ENCODE measurements at regions not wholly inside any gene's neighbourhood (a gene's known extent, or its start where the extent isn't known, plus 50 kb on each side); places are given as distances from the start of the nearest gene placed in this dataset.

DNA sequence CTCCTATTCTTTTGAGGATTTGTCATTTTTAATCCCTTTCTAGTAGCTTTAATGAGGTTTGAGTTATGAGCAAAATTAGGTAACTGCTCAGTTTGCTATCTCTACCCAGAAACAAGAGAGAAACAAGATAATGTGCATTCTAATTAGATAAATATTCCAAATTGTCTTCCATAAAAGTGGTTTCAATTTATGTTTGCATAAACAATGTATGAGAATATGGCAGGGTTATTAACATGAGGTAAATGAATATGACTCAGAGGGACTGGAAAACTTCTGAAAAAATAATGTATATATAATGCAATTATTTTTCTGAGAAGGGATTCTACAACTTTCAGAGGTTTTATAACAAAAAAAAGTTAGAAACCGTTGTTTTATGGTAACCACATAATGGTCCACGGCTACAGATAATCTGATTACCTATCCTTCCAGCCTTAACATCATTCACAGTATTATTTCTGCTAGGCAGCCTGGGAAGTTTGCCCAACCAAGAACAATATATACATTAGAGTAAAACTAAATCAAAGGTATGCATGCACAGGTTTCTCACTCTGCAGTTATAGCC lies 101.2 kb downstream of the CRPPA start:
- H3K27ac ChIP-seq (ENCODE audit: low read depth in 1 of 2, low read length in 2 of 2), result no peak overlapping the region
- no peak for DNase-seq (ENCODE audit: low spot score)
- TF ChIP-seq RXRA (IDR thresholded peaks at IDR 0.05), result no peak
- TF ChIP-seq NR2F2 (IDR thresholded peaks at IDR 0.05), result no peak
- TF ChIP-seq HNF4A (conservative IDR thresholded peaks at IDR 0.05), result no peak
- no peak for TF ChIP-seq MAX (IDR thresholded peaks at IDR 0.05)
- TF ChIP-seq RAD21 (IDR thresholded peaks at IDR 0.05), result no peak
- TF ChIP-seq TAF1 (conservative IDR thresholded peaks at IDR 0.05), result no peak
- no peak for TF ChIP-seq FOXA1 (IDR thresholded peaks at IDR 0.05)
- H3K36me3 ChIP-seq (ENCODE audit: control insufficient read depth in 4 of 4, insufficient read depth in 3 of 4, low read depth in 1 of 4, low read length in 3 of 4), result no peaks in the 10 kb centered on the region
- WGBS, result 92% methylated on average over 2 of the region's 2 CpGs
- no peak overlapping the region for H3K4me3 ChIP-seq (ENCODE audit: low read depth in 1 of 3, low read length in 3 of 3)
- no peak overlapping the region for H3K9ac ChIP-seq (ENCODE audit: low read depth in 1 of 2, low read length in 2 of 2)
- H3K27me3 ChIP-seq (ENCODE audit: control insufficient read depth in 4 of 4, insufficient read depth in 4 of 4, low read length in 3 of 4), result no peaks in the 10 kb centered on the region
- no peaks in the 10 kb centered on the region for H3K9me3 ChIP-seq (ENCODE audit: control insufficient read depth in 4 of 4, low read length in 3 of 4)
- H3K4me1 ChIP-seq (ENCODE audit: control insufficient read depth in 4 of 4, insufficient read depth in 4 of 4, low read length in 3 of 4), result no peaks in the 10 kb centered on the region

DNA sequence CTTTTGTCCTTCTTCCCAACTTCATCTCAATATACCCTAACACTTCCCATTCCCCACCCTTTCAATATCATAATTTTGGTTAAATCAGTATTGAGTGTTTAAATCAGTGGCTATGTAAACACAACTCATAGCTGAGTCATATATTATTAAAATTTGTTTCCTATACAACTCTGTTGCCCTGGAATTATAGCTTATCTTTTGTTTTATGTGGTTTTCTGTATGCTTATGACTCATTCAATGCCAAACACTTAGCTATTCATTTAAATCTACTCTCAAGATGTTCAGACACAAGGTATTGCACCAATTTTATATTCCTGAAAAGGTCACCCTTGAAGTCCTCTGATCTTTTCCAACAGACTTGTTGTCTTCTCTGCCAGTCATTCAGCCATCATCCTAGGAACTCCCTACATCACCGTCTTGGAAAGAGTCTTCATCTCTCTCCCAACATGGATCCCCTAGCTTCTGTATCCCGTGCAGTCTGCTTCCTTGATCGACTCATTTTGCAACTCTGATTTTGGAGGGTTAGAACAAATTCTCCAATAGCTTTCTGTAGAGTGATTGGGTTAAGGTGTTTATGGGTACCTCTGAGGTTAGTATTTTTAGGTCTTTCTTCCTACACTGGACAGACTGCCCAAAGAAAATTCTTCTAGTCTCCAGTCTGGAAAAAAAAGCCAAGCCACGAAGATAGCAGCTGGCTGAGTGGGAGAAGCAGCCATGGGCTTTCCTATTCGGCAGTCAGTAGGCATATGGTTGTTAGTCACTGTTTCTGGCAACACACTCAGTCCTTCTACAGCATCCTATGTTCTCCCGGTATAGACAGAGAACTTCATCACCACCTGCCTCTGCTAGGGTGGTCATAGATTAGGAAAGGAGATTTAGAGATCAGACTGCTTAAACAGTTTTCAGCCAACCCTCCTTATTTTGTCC lies 102.1 kb downstream of the CRPPA start:
- DNase-seq (ENCODE audit: low spot score), result no peak
- Histone ChIP-seq H3K4me3 (ENCODE audit: low read depth in 1 of 3, low read length in 3 of 3) (no peak overlapping the region), H3K9me3 (ENCODE audit: control insufficient read depth in 4 of 4, low read length in 3 of 4) (no peaks in the 10 kb centered on the region), H3K27ac (ENCODE audit: low read depth in 1 of 2, low read length in 2 of 2) (no peak overlapping the region), H3K27me3 (ENCODE audit: control insufficient read depth in 4 of 4, insufficient read depth in 4 of 4, low read length in 3 of 4) (no peaks in the 10 kb centered on the region), H3K4me1 (ENCODE audit: control insufficient read depth in 4 of 4, insufficient read depth in 4 of 4, low read length in 3 of 4) (no peaks in the 10 kb centered on the region), H3K9ac (ENCODE audit: low read depth in 1 of 2, low read length in 2 of 2) (no peak overlapping the region), H3K36me3 (ENCODE audit: control insufficient read depth in 4 of 4, insufficient read depth in 3 of 4, low read depth in 1 of 4, low read length in 3 of 4) (no peaks in the 10 kb centered on the region)
- TF ChIP-seq RXRA (IDR thresholded peaks at IDR 0.05), result no peak
- TF ChIP-seq HNF4A (conservative IDR thresholded peaks at IDR 0.05), result no peak
- TF ChIP-seq, protein P1, sequence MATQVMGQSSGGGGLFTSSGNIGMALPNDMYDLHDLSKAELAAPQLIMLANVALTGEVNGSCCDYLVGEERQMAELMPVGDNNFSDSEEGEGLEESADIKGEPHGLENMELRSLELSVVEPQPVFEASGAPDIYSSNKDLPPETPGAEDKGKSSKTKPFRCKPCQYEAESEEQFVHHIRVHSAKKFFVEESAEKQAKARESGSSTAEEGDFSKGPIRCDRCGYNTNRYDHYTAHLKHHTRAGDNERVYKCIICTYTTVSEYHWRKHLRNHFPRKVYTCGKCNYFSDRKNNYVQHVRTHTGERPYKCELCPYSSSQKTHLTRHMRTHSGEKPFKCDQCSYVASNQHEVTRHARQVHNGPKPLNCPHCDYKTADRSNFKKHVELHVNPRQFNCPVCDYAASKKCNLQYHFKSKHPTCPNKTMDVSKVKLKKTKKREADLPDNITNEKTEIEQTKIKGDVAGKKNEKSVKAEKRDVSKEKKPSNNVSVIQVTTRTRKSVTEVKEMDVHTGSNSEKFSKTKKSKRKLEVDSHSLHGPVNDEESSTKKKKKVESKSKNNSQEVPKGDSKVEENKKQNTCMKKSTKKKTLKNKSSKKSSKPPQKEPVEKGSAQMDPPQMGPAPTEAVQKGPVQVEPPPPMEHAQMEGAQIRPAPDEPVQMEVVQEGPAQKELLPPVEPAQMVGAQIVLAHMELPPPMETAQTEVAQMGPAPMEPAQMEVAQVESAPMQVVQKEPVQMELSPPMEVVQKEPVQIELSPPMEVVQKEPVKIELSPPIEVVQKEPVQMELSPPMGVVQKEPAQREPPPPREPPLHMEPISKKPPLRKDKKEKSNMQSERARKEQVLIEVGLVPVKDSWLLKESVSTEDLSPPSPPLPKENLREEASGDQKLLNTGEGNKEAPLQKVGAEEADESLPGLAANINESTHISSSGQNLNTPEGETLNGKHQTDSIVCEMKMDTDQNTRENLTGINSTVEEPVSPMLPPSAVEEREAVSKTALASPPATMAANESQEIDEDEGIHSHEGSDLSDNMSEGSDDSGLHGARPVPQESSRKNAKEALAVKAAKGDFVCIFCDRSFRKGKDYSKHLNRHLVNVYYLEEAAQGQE (IDR thresholded peaks at IDR 0.05), result no peak
- TF ChIP-seq MAX (IDR thresholded peaks at IDR 0.05), result no peak
- TF ChIP-seq RAD21 (IDR thresholded peaks at IDR 0.05), result no peak
- TF ChIP-seq GABPA (IDR thresholded peaks at IDR 0.05 in 1 of 2, conservative IDR thresholded peaks at IDR 0.05 in 1 of 2), result no peak
- WGBS, result 94% methylated on average over 6 of the region's 6 CpGs

DNA sequence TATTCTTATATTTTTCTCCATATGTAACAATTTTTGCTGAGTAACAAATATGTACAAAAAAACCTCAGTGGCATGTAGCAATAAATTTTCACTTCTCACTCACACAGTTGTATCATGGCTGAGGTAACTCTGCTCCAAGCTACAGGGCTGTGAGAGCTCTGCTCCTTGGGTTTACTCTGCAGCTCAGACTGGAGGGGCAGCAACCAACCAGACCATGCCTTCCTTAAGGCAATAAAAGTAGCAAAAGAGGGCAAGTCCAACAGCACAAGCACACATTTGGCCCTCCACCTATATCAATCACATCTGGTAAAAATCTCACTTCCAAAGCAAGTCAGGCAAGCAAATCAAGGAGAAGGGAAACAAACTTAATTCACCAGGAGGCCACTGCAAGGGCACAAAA lies 102.9 kb downstream of the CRPPA start:
- no peaks in the 10 kb centered on the region for H3K4me1 ChIP-seq (ENCODE audit: control insufficient read depth in 4 of 4, insufficient read depth in 4 of 4, low read length in 3 of 4)
- H3K27ac ChIP-seq (ENCODE audit: low read depth in 1 of 2, low read length in 2 of 2), result no peak overlapping the region
- no peaks in the 10 kb centered on the region for H3K9me3 ChIP-seq (ENCODE audit: control insufficient read depth in 4 of 4, low read length in 3 of 4)
- no peak for DNase-seq (ENCODE audit: low spot score)
- H3K36me3 ChIP-seq (ENCODE audit: control insufficient read depth in 4 of 4, insufficient read depth in 3 of 4, low read depth in 1 of 4, low read length in 3 of 4), result no peaks in the 10 kb centered on the region
- no peak overlapping the region for H3K4me3 ChIP-seq (ENCODE audit: low read depth in 1 of 3, low read length in 3 of 3)
- no peak overlapping the region for H3K9ac ChIP-seq (ENCODE audit: low read depth in 1 of 2, low read length in 2 of 2)
- H3K27me3 ChIP-seq (ENCODE audit: control insufficient read depth in 4 of 4, insufficient read depth in 4 of 4, low read length in 3 of 4), result no peaks in the 10 kb centered on the region
- TF ChIP-seq MAX (IDR thresholded peaks at IDR 0.05) (no peak), FOXA1 (IDR thresholded peaks at IDR 0.05) (no peak), TAF1 (conservative IDR thresholded peaks at IDR 0.05) (no peak), RXRA (IDR thresholded peaks at IDR 0.05) (no peak), FOXA2 (IDR thresholded peaks at IDR 0.05) (no peak), ZBTB33 (IDR thresholded peaks at IDR 0.05) (no peak), YY1 (IDR thresholded peaks at IDR 0.05) (no peak)
- TF ChIP-seq, protein P1 (IDR thresholded peaks at IDR 0.05), result no peak
- TF ChIP-seq, protein P2, sequence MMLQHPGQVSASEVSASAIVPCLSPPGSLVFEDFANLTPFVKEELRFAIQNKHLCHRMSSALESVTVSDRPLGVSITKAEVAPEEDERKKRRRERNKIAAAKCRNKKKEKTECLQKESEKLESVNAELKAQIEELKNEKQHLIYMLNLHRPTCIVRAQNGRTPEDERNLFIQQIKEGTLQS (IDR thresholded peaks at IDR 0.05), result no peak

Data from liver (tissue), 7 donors.